ENCODE measurements at regions not wholly inside any gene's neighbourhood (a gene's known extent, or its start where the extent isn't known, plus 50 kb on each side); places are given as distances from the start of the nearest gene placed in this dataset.

- H3K27me3 ChIP-seq (ENCODE audit: control insufficient read depth, insufficient read depth, low read length) = no peaks in the 10 kb centered on the region
Measured at GRCh38 chr12:83769151-83769550, 1082.4 kb downstream of the TMTC2 start.

GRCh38 chr12:83767723-83768122 lies 1081.0 kb downstream of the TMTC2 start:
- FAIRE-seq (no peak), DNase-seq (peak in 2 of 5 donors; percentile 29 to 39)
- Histone ChIP-seq H3K9me3 (ENCODE audit: control insufficient read depth in 2 of 3, insufficient read depth in 1 of 3, low read length in 3 of 3) (peaks cover 0 to 3% (median 2%) of the 10 kb centered on the region in 3 donors), H3K4me3 (ENCODE audit: low read length in 3 of 3) (no peak overlapping the region), H3K36me3 (ENCODE audit: control insufficient read depth in 2 of 3, insufficient read depth in 3 of 3, low read length in 3 of 3) (no peaks in the 10 kb centered on the region), H3K27me3 (ENCODE audit: control insufficient read depth, insufficient read depth, low read length) (no peaks in the 10 kb centered on the region), H3K4me1 (ENCODE audit: control insufficient read depth in 2 of 3, insufficient read depth in 2 of 3, low read depth in 1 of 3, low read length in 3 of 3) (peaks cover 0 to 4% (median 2%) of the 10 kb centered on the region in 3 donors), H3K9ac (ENCODE audit: low read length in 3 of 3) (no peak overlapping the region), H3K27ac (ENCODE audit: low read depth in 2 of 2, low read length in 2 of 2) (no peak overlapping the region)
- intact Hi-C loops (cut with DNase I) = no loop called here
- TF ChIP-seq CTCF (IDR thresholded peaks at IDR 0.05; ENCODE audit: borderline replicate concordance, extremely low read depth, insufficient read depth) = no peak

More at GRCh38 chr12:83769151-83769550, 1082.4 kb downstream of the TMTC2 start:
- FAIRE-seq (no peak), DNase-seq (peak in 2 of 5 donors; percentile 78)
- H3K4me1 ChIP-seq (ENCODE audit: control insufficient read depth in 2 of 3, insufficient read depth in 2 of 3, low read depth in 1 of 3, low read length in 3 of 3) = peaks cover 0 to 4% (median 2%) of the 10 kb centered on the region in 3 donors
- no peaks in the 10 kb centered on the region for H3K36me3 ChIP-seq (ENCODE audit: control insufficient read depth in 2 of 3, insufficient read depth in 3 of 3, low read length in 3 of 3)
- no peak overlapping the region for H3K27ac ChIP-seq (ENCODE audit: low read depth in 2 of 2, low read length in 2 of 2)
- TF ChIP-seq CTCF (IDR thresholded peaks at IDR 0.05; ENCODE audit: borderline replicate concordance, extremely low read depth, insufficient read depth) = no peak
- H3K9me3 ChIP-seq (ENCODE audit: control insufficient read depth in 2 of 3, insufficient read depth in 1 of 3, low read length in 3 of 3) = peaks cover 0 to 3% (median 2%) of the 10 kb centered on the region in 3 donors
- no peak overlapping the region for H3K4me3 ChIP-seq (ENCODE audit: low read length in 3 of 3)
- intact Hi-C loops (cut with DNase I) = no loop called here
- no peak overlapping the region for H3K9ac ChIP-seq (ENCODE audit: low read length in 3 of 3)

- Histone ChIP-seq H3K36me3 (ENCODE audit: control insufficient read depth in 2 of 3, insufficient read depth in 3 of 3, low read length in 3 of 3) (no peaks in the 10 kb centered on the region), H3K27me3 (ENCODE audit: control insufficient read depth, insufficient read depth, low read length) (no peaks in the 10 kb centered on the region), H3K27ac (ENCODE audit: low read depth in 2 of 2, low read length in 2 of 2) (no peak overlapping the region), H3K4me1 (ENCODE audit: control insufficient read depth in 2 of 3, insufficient read depth in 2 of 3, low read depth in 1 of 3, low read length in 3 of 3) (peaks cover 0 to 2% (median 0%) of the 10 kb centered on the region in 3 donors), H3K9me3 (ENCODE audit: control insufficient read depth in 2 of 3, insufficient read depth in 1 of 3, low read length in 3 of 3) (peaks cover 0 to 3% (median 0%) of the 10 kb centered on the region in 3 donors), H3K9ac (ENCODE audit: low read length in 3 of 3) (no peak overlapping the region), H3K4me3 (ENCODE audit: low read length in 3 of 3) (no peak overlapping the region)
- TF ChIP-seq CTCF (IDR thresholded peaks at IDR 0.05; ENCODE audit: borderline replicate concordance, extremely low read depth, insufficient read depth) = no peak
- intact Hi-C loops (cut with DNase I) = no loop called here
- FAIRE-seq = no peak
- DNase-seq = peak in 1 of 5 donors; percentile 23
Measured at GRCh38 chr12:83763425-83763824, 1076.7 kb downstream of the TMTC2 start.

GRCh38 chr12:83759906-83760305 lies 1073.2 kb downstream of the TMTC2 start:
- H3K9me3 ChIP-seq (ENCODE audit: control insufficient read depth in 2 of 3, insufficient read depth in 1 of 3, low read length in 3 of 3) = peaks cover 0 to 3% (median 0%) of the 10 kb centered on the region in 3 donors
- H3K27me3 ChIP-seq (ENCODE audit: control insufficient read depth, insufficient read depth, low read length) = no peaks in the 10 kb centered on the region
- no peak for FAIRE-seq
- H3K4me1 ChIP-seq (ENCODE audit: control insufficient read depth in 2 of 3, insufficient read depth in 2 of 3, low read depth in 1 of 3, low read length in 3 of 3) = no peaks in the 10 kb centered on the region
- H3K27ac ChIP-seq (ENCODE audit: low read depth in 2 of 2, low read length in 2 of 2) = no peak overlapping the region
- no peak for TF ChIP-seq CTCF (IDR thresholded peaks at IDR 0.05; ENCODE audit: borderline replicate concordance, extremely low read depth, insufficient read depth)
- intact Hi-C loops (cut with DNase I) = no loop called here
- H3K36me3 ChIP-seq (ENCODE audit: control insufficient read depth in 2 of 3, insufficient read depth in 3 of 3, low read length in 3 of 3) = no peaks in the 10 kb centered on the region
- H3K4me3 ChIP-seq (ENCODE audit: low read length in 3 of 3) = no peak overlapping the region
- no peak overlapping the region for H3K9ac ChIP-seq (ENCODE audit: low read length in 3 of 3)
- DNase-seq = no peak
